ENCODE measurements at regions not wholly inside any gene's neighbourhood (a gene's known extent, or its start where the extent isn't known, plus 50 kb on each side); places are given as distances from the start of the nearest gene placed in this dataset.

DNA sequence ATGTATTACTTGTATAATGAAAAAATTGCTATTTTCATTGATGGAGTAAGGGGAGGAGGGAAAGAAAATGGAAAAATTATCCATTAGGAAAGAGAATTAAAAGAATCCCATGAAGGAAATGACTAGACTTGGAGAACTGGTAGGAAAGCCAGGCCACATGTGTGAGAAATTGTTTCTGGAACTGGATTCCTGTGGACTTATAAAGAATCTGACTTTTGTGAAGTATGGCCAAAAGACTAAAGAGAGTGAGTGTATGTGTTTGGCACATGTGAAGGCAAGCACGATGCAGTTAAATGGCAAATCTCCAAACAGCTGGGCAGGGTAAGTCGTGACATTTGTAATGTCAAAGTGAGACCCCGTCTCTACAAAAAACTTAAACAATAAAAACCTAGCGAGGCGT is 89.4 kb downstream of the MTX3 start:
- TF ChIP-seq, protein P1, sequence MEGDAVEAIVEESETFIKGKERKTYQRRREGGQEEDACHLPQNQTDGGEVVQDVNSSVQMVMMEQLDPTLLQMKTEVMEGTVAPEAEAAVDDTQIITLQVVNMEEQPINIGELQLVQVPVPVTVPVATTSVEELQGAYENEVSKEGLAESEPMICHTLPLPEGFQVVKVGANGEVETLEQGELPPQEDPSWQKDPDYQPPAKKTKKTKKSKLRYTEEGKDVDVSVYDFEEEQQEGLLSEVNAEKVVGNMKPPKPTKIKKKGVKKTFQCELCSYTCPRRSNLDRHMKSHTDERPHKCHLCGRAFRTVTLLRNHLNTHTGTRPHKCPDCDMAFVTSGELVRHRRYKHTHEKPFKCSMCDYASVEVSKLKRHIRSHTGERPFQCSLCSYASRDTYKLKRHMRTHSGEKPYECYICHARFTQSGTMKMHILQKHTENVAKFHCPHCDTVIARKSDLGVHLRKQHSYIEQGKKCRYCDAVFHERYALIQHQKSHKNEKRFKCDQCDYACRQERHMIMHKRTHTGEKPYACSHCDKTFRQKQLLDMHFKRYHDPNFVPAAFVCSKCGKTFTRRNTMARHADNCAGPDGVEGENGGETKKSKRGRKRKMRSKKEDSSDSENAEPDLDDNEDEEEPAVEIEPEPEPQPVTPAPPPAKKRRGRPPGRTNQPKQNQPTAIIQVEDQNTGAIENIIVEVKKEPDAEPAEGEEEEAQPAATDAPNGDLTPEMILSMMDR (IDR thresholded peaks at IDR 0.05; ENCODE audit: insufficient read depth, low read length) = no peak
- no peak for TF ChIP-seq POLR2AphosphoS5 (IDR thresholded peaks at IDR 0.05; ENCODE audit: low read depth)
- TF ChIP-seq GABPA (IDR thresholded peaks at IDR 0.05; ENCODE audit: low read depth) = no peak
- no peak for TF ChIP-seq SPI1 (IDR thresholded peaks at IDR 0.05; ENCODE audit: borderline replicate concordance, low read depth)

All from HL-60 (cell line).